T-helper 17 cell (primary cell): ENCODE measurements at regions not wholly inside any gene's neighbourhood (a gene's known extent, or its start where the extent isn't known, plus 50 kb on each side); places are given as distances from the start of the nearest gene placed in this dataset.

ENCODE experiments used
- ATAC-seq: fragments of 150-1000 bp; cut with Tn5 transposase; 2 replicates; pipeline ENCODE4 v1.10.0; 2021; ENCODE audit warnings: mild to moderate bottlenecking, moderate library complexity
- DNase-seq, 3 donors: peaks; one replicate each; pipeline versions ENCODE4 v3.0.0 to v3.0.0-alpha.2; 2020 to 2021
- H3K9me3 ChIP-seq: one replicate; pipeline ENCODE4 v1.7.0; 2013; ENCODE audit warnings: low read length, mild to moderate bottlenecking; ENCODE audit not compliant: control insufficient read depth, poor library complexity, severe bottlenecking
- H3K27ac Mint-ChIP-seq: one replicate; pipeline ENCODE4 v1.8.0; 2022; ENCODE audit warnings: mild to moderate bottlenecking, moderate library complexity, mixed read lengths
- H3K27me3 Mint-ChIP-seq: one replicate; pipeline ENCODE4 v1.8.0; 2022; ENCODE audit warnings: mixed read lengths
- H3K36me3 Mint-ChIP-seq: one replicate; pipeline ENCODE4 v1.8.0; 2022; ENCODE audit warnings: low read depth, mixed read lengths
- H3K4me1 Mint-ChIP-seq: one replicate; pipeline ENCODE4 v1.8.0; 2022; ENCODE audit warnings: mild to moderate bottlenecking, mixed read lengths
- H3K4me3 Mint-ChIP-seq: one replicate; pipeline ENCODE4 v1.8.0; 2022; ENCODE audit warnings: mild to moderate bottlenecking, moderate library complexity, mixed read lengths

GRCh38 chr3:25144430-25144829 is 283.6 kb upstream of the RARB start:
- H3K9me3 ChIP-seq: no peaks in the 10 kb centered on the region
- Mint-ChIP-seq H3K36me3 (no peaks in the 10 kb centered on the region), H3K27ac (no peak overlapping the region), H3K27me3 (no peaks in the 10 kb centered on the region), H3K4me3 (no peak overlapping the region), H3K4me1 (no peaks in the 10 kb centered on the region)
- DNase-seq: no peak
- ATAC-seq: no peak

DNA sequence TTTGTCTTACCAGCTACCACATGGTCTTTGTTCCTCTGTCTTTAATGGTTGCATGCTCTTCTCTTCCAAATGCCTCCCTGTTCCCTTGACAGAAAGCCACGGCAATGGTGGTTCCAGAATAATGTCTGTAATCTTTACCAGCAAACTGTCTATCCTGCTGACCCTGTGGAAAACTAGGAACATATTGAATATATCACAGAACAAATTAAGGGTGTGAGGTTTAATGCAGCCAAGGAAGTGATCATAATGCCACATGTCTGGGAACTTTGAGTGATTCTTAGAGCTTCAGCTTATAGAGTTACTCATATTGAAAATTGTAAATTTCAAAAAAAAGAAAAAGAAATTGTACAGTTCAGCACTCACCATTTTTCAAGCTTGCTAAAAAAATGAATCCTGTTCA is 282.9 kb upstream of the RARB start:
- no peaks in the 10 kb centered on the region for H3K9me3 ChIP-seq
- Mint-ChIP-seq H3K36me3 (no peaks in the 10 kb centered on the region), H3K4me3 (no peak overlapping the region), H3K27me3 (no peaks in the 10 kb centered on the region), H3K27ac (no peak overlapping the region), H3K4me1 (no peaks in the 10 kb centered on the region)
- DNase-seq (no peak), ATAC-seq (no peak)

- H3K9me3 ChIP-seq: no peaks in the 10 kb centered on the region
- Mint-ChIP-seq H3K27me3 (no peaks in the 10 kb centered on the region), H3K27ac (no peak overlapping the region), H3K4me1 (no peaks in the 10 kb centered on the region), H3K4me3 (no peak overlapping the region), H3K36me3 (no peaks in the 10 kb centered on the region)
- ATAC-seq: no peak
- no peak for DNase-seq
These were observed 277.9 kb upstream of the RARB start for GRCh38 chr3:25150199-25150598.

DNA sequence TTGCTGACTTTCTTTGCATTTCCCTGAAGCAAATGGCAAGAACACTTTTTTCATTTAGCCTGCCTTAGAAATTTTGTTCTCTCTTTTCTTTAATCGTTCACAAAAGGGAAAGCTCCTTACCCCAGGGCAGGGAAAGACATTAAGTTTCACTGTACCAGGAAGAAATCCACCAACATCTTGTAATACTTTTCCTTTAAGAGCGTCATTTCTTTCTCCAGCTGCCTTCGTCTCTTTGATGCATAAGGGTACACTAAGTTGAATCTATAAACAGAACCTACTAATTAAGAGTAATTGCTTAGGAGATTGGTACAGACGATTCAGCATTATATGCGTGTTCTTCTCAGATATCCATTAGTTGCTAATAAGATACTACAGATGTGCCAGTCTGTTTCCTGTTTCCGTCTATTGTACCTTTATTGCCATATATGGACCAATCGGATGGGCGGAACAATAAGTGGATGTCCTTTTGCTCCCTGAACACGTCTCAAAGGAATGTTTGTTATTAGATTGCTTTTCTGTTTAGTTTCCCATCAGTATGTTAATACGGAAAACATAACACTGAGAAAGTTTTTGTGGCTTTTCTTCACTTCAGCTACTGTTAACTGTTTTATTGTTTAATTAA is 276.7 kb upstream of the RARB start:
- Mint-ChIP-seq H3K36me3 (no peaks in the 10 kb centered on the region), H3K27ac (no peak overlapping the region), H3K27me3 (no peaks in the 10 kb centered on the region), H3K4me3 (no peak overlapping the region), H3K4me1 (no peaks in the 10 kb centered on the region)
- no peak for ATAC-seq
- DNase-seq: no peak
- H3K9me3 ChIP-seq: no peaks in the 10 kb centered on the region

- no peak for ATAC-seq
- DNase-seq: no peak
- Mint-ChIP-seq H3K27ac (no peak overlapping the region), H3K36me3 (no peaks in the 10 kb centered on the region), H3K27me3 (no peaks in the 10 kb centered on the region), H3K4me3 (no peak overlapping the region), H3K4me1 (no peaks in the 10 kb centered on the region)
- H3K9me3 ChIP-seq: no peaks in the 10 kb centered on the region
These were observed 276.2 kb upstream of the RARB start for GRCh38 chr3:25151903-25152295.

DNA sequence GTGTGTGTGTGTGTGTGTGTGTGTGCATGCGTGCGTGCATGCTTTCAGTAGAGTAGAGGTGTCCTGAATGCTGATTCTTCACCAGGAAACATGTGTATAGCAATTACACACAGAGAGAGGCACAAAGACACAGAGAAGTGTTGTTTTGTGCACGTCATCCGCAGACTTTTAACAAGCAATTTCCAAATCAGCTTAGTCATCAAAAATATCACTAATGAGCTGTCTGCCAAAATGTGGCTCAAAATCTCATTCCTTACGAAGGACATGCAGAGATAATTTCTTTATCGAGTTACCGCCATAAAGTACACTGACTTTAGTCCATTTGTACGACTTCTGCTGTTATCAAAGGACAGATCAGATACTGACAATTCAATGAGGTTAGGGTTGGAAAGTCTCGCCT is 274.9 kb upstream of the RARB start:
- H3K27me3 Mint-ChIP-seq: no peaks in the 10 kb centered on the region

DNA sequence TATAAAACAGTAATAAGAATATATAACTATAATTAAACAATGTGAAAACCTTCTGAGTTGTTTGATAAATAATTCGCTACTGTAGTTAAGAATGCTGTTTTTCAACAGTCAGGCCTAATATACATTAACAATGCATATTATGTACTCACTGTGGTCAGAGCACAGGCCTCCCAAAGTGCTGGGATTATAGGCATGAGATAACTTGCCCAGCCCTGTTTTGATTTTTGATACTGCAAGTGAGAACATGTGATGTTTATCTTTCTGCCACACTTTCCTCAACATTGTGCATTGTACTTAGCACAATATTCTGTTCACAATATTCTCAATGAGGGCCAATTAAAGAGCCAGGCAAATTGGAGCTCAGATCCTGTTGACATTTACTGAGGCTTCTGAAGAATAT is 274.5 kb upstream of the RARB start:
- Mint-ChIP-seq H3K27ac (no peak overlapping the region), H3K4me1 (no peaks in the 10 kb centered on the region), H3K4me3 (no peak overlapping the region), H3K36me3 (no peaks in the 10 kb centered on the region), H3K27me3 (no peaks in the 10 kb centered on the region)
- no peak for ATAC-seq
- no peaks in the 10 kb centered on the region for H3K9me3 ChIP-seq
- no peak for DNase-seq

More for the DNA sequence above, 274.9 kb upstream of the RARB start:
- DNase-seq: no peak
- no peaks in the 10 kb centered on the region for H3K4me1 Mint-ChIP-seq
- H3K36me3 Mint-ChIP-seq: no peaks in the 10 kb centered on the region
- H3K9me3 ChIP-seq: no peaks in the 10 kb centered on the region
- H3K4me3 Mint-ChIP-seq: no peak overlapping the region
- no peak overlapping the region for H3K27ac Mint-ChIP-seq
- ATAC-seq: no peak

- Mint-ChIP-seq H3K27me3 (no peaks in the 10 kb centered on the region), H3K27ac (no peak overlapping the region), H3K4me1 (no peaks in the 10 kb centered on the region), H3K36me3 (no peaks in the 10 kb centered on the region), H3K4me3 (no peak overlapping the region)
- no peak for ATAC-seq
- H3K9me3 ChIP-seq: no peaks in the 10 kb centered on the region
- DNase-seq: no peak
These were observed 272.2 kb upstream of the RARB start for GRCh38 chr3:25155652-25156471.

GRCh38 chr3:25156626-25157025 is 271.4 kb upstream of the RARB start:
- no peak overlapping the region for H3K4me3 Mint-ChIP-seq
- no peaks in the 10 kb centered on the region for H3K4me1 Mint-ChIP-seq
- ATAC-seq: no peak

DNA sequence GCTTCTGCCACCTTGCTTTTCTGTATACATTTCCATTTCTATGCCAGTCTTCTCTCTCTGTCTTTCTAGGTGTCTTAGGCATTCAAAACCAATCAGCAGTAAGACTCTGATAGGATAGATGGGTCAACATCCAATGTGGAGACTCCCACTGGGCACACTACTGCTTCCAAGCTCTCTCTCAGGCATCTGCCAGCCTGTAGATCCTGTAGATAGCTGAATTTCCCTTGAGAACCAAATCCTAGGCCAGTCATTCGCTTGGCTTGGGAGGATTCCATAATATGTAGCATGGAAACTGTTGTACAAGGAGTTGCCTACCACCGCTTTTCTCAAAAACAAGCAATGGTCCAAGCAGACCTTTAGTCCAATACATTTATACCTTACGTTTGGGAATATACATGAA is 262.8 kb upstream of the RARB start:
- ATAC-seq (no peak), DNase-seq (no peak)
- H3K36me3 Mint-ChIP-seq: no peaks in the 10 kb centered on the region

More at GRCh38 chr3:25156626-25157025, 271.4 kb upstream of the RARB start:
- H3K36me3 Mint-ChIP-seq: no peaks in the 10 kb centered on the region
- no peak overlapping the region for H3K27ac Mint-ChIP-seq
- DNase-seq: no peak
- H3K27me3 Mint-ChIP-seq: no peaks in the 10 kb centered on the region
- H3K9me3 ChIP-seq: no peaks in the 10 kb centered on the region

GRCh38 chr3:25166016-25166415 is 262.0 kb upstream of the RARB start:
- no peak overlapping the region for H3K4me3 Mint-ChIP-seq
- no peak for ATAC-seq
- H3K4me1 Mint-ChIP-seq: no peaks in the 10 kb centered on the region
- no peaks in the 10 kb centered on the region for H3K9me3 ChIP-seq
- H3K27ac Mint-ChIP-seq: no peak overlapping the region
- no peaks in the 10 kb centered on the region for H3K36me3 Mint-ChIP-seq
- H3K27me3 Mint-ChIP-seq: no peaks in the 10 kb centered on the region
- no peak for DNase-seq

More for the DNA sequence above, 262.8 kb upstream of the RARB start:
- no peak overlapping the region for H3K27ac Mint-ChIP-seq
- no peaks in the 10 kb centered on the region for H3K4me1 Mint-ChIP-seq
- no peak overlapping the region for H3K4me3 Mint-ChIP-seq
- H3K9me3 ChIP-seq: no peaks in the 10 kb centered on the region
- no peaks in the 10 kb centered on the region for H3K27me3 Mint-ChIP-seq

- ATAC-seq (no peak), DNase-seq (no peak)
- Mint-ChIP-seq H3K4me1 (no peaks in the 10 kb centered on the region), H3K27me3 (no peaks in the 10 kb centered on the region), H3K27ac (no peak overlapping the region), H3K36me3 (no peaks in the 10 kb centered on the region), H3K4me3 (no peak overlapping the region)
- H3K9me3 ChIP-seq: no peaks in the 10 kb centered on the region
These were observed 258.9 kb upstream of the RARB start for GRCh38 chr3:25169151-25169550.

DNA sequence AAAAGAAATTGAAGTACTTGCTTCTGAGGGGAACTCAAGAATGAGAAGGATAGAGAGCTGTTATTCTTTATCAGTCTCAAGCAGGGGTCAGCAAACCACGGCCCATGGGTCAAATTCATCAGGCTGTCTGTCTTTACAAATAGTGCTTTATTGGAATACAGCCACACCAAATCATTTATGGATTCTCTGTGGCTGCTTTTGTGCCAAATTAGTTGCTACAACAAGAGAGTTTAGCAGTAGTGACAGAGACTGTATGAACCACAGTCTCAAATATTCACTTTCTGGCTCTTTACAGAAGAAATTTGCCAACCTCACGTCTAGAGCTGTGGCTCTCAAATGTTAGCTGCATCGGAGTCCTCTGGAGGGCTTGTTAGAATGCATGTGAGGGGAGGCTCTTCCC is 258.0 kb upstream of the RARB start:
- no peak overlapping the region for H3K27ac Mint-ChIP-seq
- H3K27me3 Mint-ChIP-seq: no peaks in the 10 kb centered on the region
- no peak overlapping the region for H3K4me3 Mint-ChIP-seq
- no peaks in the 10 kb centered on the region for H3K9me3 ChIP-seq
- no peaks in the 10 kb centered on the region for H3K36me3 Mint-ChIP-seq
- DNase-seq (no peak), ATAC-seq (no peak)
- H3K4me1 Mint-ChIP-seq: no peaks in the 10 kb centered on the region
